ENCODE measurements at regions not wholly inside any gene's neighbourhood (a gene's known extent, or its start where the extent isn't known, plus 50 kb on each side); places are given as distances from the start of the nearest gene placed in this dataset.

GRCh38 chr7:17015598-17016031 is 133.8 kb upstream of the AGR3 start:
- TF ChIP-seq CTCF (IDR thresholded peaks at IDR 0.05; ENCODE audit: low read depth, low read length): no peak
- peak; percentile 64 to 66 for DNase-seq (ENCODE audit: low read depth in 2 of 2)
- no peak overlapping the region for H3K4me3 ChIP-seq (replicated peaks in 1 of 2; ENCODE audit: low read depth in 2 of 2, low read length in 2 of 2)

GRCh38 chr7:17016402-17017010 is 134.7 kb upstream of the AGR3 start:
- DNase-seq (ENCODE audit: low read depth in 2 of 2): no peak
- H3K4me3 ChIP-seq (replicated peaks in 1 of 2; ENCODE audit: low read depth in 2 of 2, low read length in 2 of 2): no peak overlapping the region
- TF ChIP-seq CTCF (IDR thresholded peaks at IDR 0.05; ENCODE audit: low read depth, low read length): no peak

- no peak overlapping the region for H3K4me3 ChIP-seq (replicated peaks in 1 of 2; ENCODE audit: low read depth in 2 of 2, low read length in 2 of 2)
- no peak for TF ChIP-seq CTCF (IDR thresholded peaks at IDR 0.05; ENCODE audit: low read depth, low read length)
- no peak for DNase-seq (ENCODE audit: low read depth in 2 of 2)
These were observed 137.3 kb upstream of the AGR3 start for GRCh38 chr7:17019106-17019505.

GRCh38 chr7:17020250-17020649 is 138.5 kb upstream of the AGR3 start:
- TF ChIP-seq CTCF (IDR thresholded peaks at IDR 0.05; ENCODE audit: low read depth, low read length): no peak
- H3K4me3 ChIP-seq (replicated peaks in 1 of 2; ENCODE audit: low read depth in 2 of 2, low read length in 2 of 2): no peak overlapping the region
- no peak for DNase-seq (ENCODE audit: low read depth in 2 of 2)

- no peak overlapping the region for H3K4me3 ChIP-seq (replicated peaks in 1 of 2; ENCODE audit: low read depth in 2 of 2, low read length in 2 of 2)
- peak; percentile 36 to 56 for DNase-seq (ENCODE audit: low read depth in 2 of 2)
These were observed 139.4 kb upstream of the AGR3 start for GRCh38 chr7:17021205-17021604.

GRCh38 chr7:17022920-17023319 is 141.1 kb upstream of the AGR3 start:
- no peak for TF ChIP-seq CTCF (IDR thresholded peaks at IDR 0.05; ENCODE audit: low read depth, low read length)
- H3K4me3 ChIP-seq (replicated peaks in 1 of 2; ENCODE audit: low read depth in 2 of 2, low read length in 2 of 2): no peak overlapping the region
- DNase-seq (ENCODE audit: low read depth in 2 of 2): no peak

More at GRCh38 chr7:17021205-17021604, 139.4 kb upstream of the AGR3 start:
- TF ChIP-seq CTCF (IDR thresholded peaks at IDR 0.05; ENCODE audit: low read depth, low read length): no peak

GRCh38 chr7:17026269-17026668 is 144.5 kb upstream of the AGR3 start:
- TF ChIP-seq CTCF (IDR thresholded peaks at IDR 0.05; ENCODE audit: low read depth, low read length): no peak
- H3K4me3 ChIP-seq (replicated peaks in 1 of 2; ENCODE audit: low read depth in 2 of 2, low read length in 2 of 2): no peak overlapping the region
- no peak for DNase-seq (ENCODE audit: low read depth in 2 of 2)

Data from cardiac fibroblast (primary cell).